Erythroblast (primary cell): ENCODE measurements at regions not wholly inside any gene's neighbourhood (a gene's known extent, or its start where the extent isn't known, plus 50 kb on each side); places are given as distances from the start of the nearest gene placed in this dataset.

ENCODE experiments used
- GATA1 ChIP-seq: IDR thresholded peaks from 2 replicates; pipeline ENCODE4 v1.6.1; 2011; ENCODE audit warnings: low read depth, mild to moderate bottlenecking, control low read depth, low read length, moderate library complexity
- POLR2A ChIP-seq: IDR thresholded peaks from 2 replicates; pipeline ENCODE4 v1.6.1; 2011; ENCODE audit warnings: mild to moderate bottlenecking, low read length

DNA sequence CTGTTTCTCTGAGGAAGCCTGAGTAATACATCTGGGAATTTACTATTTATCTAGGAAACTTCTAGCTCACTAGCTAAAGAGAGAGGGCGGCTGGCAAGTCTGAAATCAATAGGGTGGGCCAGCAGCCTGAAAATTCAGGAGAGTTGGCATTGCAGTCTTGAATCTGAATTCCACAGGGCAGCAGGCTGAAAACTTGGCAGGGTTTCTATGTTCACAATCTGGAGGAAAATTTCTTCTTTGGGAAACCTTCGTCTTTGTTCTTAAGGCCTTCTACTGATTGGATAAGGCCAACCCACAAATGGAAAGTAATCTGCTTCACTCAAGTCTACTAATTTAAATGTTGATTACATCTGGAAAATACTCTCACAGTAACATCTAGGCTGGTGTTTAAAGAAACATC lies 101.0 kb upstream of the COG2 start:
- no peak for TF ChIP-seq POLR2A
- TF ChIP-seq GATA1 = no peak
